ENCODE measurements at regions not wholly inside any gene's neighbourhood (a gene's known extent, or its start where the extent isn't known, plus 50 kb on each side); places are given as distances from the start of the nearest gene placed in this dataset.

GRCh38 chr16:66079671-66080334 is 286.7 kb upstream of the CDH5 start:
- Histone ChIP-seq H3K4me3 (no peak overlapping the region), H3K9me3 (no peaks in the 10 kb centered on the region), H3K36me3 (no peaks in the 10 kb centered on the region), H3K27me3 (no peaks in the 10 kb centered on the region), H3K4me1 (peaks cover 8% of the 10 kb centered on the region), H3K27ac (no peak overlapping the region)
- TF ChIP-seq EP300 (IDR thresholded peaks at IDR 0.05) = no peak
- TF ChIP-seq, protein P1, sequence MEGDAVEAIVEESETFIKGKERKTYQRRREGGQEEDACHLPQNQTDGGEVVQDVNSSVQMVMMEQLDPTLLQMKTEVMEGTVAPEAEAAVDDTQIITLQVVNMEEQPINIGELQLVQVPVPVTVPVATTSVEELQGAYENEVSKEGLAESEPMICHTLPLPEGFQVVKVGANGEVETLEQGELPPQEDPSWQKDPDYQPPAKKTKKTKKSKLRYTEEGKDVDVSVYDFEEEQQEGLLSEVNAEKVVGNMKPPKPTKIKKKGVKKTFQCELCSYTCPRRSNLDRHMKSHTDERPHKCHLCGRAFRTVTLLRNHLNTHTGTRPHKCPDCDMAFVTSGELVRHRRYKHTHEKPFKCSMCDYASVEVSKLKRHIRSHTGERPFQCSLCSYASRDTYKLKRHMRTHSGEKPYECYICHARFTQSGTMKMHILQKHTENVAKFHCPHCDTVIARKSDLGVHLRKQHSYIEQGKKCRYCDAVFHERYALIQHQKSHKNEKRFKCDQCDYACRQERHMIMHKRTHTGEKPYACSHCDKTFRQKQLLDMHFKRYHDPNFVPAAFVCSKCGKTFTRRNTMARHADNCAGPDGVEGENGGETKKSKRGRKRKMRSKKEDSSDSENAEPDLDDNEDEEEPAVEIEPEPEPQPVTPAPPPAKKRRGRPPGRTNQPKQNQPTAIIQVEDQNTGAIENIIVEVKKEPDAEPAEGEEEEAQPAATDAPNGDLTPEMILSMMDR (IDR thresholded peaks at IDR 0.05) = no peak
- TF ChIP-seq POLR2AphosphoS5 (IDR thresholded peaks at IDR 0.05) = no peak
- no peak for TF ChIP-seq POLR2A (IDR thresholded peaks at IDR 0.05)
- DNase-seq (ENCODE audit: low spot score in 2 of 2) = no peak
- 74% methylated on average over 5 of the region's 5 CpGs for WGBS

DNA sequence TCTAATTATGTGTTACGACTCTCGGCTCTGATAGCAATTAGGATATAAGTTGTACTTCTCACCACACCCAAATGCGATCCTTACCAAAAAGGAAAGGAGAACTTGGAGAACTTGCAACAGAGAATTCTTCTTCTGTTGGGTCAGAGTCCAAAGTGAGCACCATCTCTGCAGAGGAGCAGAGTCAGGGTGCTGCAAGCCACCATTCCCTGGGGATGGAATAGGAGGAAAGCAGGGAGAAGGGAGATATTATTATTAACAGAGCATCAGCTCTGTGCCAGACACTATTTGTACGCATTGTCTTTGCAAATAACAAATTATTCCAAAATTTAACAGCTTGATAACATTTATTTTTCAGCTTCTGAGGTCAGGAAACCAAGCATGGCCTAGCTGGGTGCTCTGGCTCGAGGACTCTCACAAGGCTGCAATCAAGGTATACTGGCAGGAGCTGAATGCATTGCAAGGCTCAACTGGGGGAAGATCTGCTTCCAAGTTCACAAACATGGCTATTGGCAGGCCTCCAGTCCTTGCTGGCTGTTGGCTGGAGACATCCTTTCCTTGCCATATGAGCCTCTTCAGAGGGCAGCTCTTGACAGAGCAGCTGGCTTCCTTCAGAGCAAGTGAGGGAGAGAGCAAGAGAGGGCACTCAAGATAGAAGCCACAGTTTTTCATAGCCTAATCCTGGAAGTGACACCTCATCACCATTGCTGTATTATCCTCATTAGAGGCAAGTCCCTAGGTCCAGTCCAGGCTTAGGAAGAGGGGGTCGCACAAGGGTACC is 296.2 kb upstream of the CDH5 start:
- no peak for TF ChIP-seq EP300 (IDR thresholded peaks at IDR 0.05)
- TF ChIP-seq POLR2A (IDR thresholded peaks at IDR 0.05) = no peak
- TF ChIP-seq, protein P1 (IDR thresholded peaks at IDR 0.05) = no peak
- TF ChIP-seq POLR2AphosphoS5 (IDR thresholded peaks at IDR 0.05) = no peak
- no peaks in the 10 kb centered on the region for H3K27me3 ChIP-seq
- no peak overlapping the region for H3K4me3 ChIP-seq
- H3K27ac ChIP-seq = no peak overlapping the region
- peak in 1 of 2 donors; percentile 69 for DNase-seq (ENCODE audit: low spot score in 2 of 2)
- no peaks in the 10 kb centered on the region for H3K9me3 ChIP-seq
- 73% methylated on average over 5 of the region's 6 CpGs for WGBS
- H3K4me1 ChIP-seq = peaks cover 14% of the 10 kb centered on the region
- H3K36me3 ChIP-seq = no peaks in the 10 kb centered on the region

DNA sequence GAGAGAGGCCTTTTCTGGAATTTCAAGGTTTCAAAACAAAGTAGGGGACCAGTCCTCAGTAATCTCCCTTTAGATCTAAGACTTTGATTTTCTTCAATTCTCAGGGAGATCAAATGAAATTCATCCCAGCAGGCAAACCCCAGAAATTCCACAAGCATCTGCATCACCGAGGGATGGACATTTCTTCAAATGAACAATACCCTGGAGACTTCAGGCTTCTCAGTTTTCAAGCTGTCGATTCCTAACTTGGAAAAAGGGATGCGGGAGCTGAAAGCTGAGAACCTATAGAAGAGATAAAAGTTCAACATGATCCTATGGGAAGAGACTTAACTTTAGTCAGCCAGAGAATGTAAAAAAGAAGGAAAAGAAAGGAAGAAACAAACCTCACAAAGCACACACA is 296.9 kb upstream of the CDH5 start:
- no peaks in the 10 kb centered on the region for H3K36me3 ChIP-seq
- H3K27ac ChIP-seq = no peak overlapping the region
- TF ChIP-seq, protein P1 (IDR thresholded peaks at IDR 0.05) = no peak
- TF ChIP-seq POLR2A (IDR thresholded peaks at IDR 0.05) (no peak), EP300 (IDR thresholded peaks at IDR 0.05) (no peak), POLR2AphosphoS5 (IDR thresholded peaks at IDR 0.05) (no peak)
- H3K27me3 ChIP-seq = no peaks in the 10 kb centered on the region
- DNase-seq (ENCODE audit: low spot score in 2 of 2) = no peak
- H3K4me1 ChIP-seq = peaks cover 14% of the 10 kb centered on the region
- H3K9me3 ChIP-seq = no peaks in the 10 kb centered on the region
- no peak overlapping the region for H3K4me3 ChIP-seq
- 58% methylated on average over 3 of the region's 3 CpGs for WGBS

DNA sequence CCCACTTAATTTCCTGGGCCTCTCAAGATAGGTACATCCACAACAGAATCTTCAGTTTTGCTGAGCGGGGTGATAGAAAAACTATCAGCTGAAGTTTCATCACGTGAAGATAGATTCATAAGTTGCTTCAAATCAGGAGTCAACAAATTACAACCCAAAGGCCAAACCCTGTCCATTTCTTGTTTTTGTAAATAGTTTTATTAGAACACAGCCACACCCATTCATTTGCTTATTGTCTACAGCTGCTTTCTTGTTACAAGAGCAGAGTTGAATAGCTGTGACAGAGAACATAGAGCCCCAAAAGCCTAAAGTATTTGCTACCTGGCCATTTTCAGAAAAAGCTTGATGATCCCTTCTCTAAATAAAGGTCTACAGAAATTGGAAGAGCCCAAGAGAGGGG is 300.1 kb upstream of the CDH5 start:
- no peaks in the 10 kb centered on the region for H3K36me3 ChIP-seq
- no peak for DNase-seq (ENCODE audit: low spot score in 2 of 2)
- H3K4me3 ChIP-seq = no peak overlapping the region
- H3K27ac ChIP-seq = peak overlapping the region; percentile 53
- no peaks in the 10 kb centered on the region for H3K9me3 ChIP-seq
- H3K27me3 ChIP-seq = no peaks in the 10 kb centered on the region
- TF ChIP-seq EP300 (IDR thresholded peaks at IDR 0.05) (no peak), POLR2AphosphoS5 (IDR thresholded peaks at IDR 0.05) (no peak), POLR2A (IDR thresholded peaks at IDR 0.05) (no peak)
- TF ChIP-seq, protein P1 (IDR thresholded peaks at IDR 0.05) = no peak
- peaks cover 14% of the 10 kb centered on the region for H3K4me1 ChIP-seq
- WGBS = 62% methylated on average over 2 of the region's 2 CpGs

DNA sequence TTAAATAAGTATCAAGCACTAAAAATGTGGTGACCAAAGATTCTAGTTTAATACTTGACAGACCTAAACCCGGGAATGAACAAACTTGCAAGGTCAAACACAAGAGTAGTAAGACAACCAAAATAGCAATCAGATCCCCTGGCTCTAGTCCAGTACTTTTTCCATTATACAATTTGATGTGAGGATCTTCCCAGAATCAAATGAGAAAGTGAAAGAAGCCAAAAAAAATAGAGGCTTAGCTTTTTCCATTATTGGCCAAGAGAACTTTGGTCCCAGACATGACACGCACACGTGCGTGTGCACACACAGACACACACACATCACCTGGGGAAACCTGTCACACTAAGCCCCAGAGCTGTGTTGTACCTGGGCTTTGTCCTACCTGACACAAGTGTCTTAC is 300.6 kb upstream of the CDH5 start:
- no peaks in the 10 kb centered on the region for H3K27me3 ChIP-seq
- H3K4me3 ChIP-seq = no peak overlapping the region
- no peak for TF ChIP-seq POLR2AphosphoS5 (IDR thresholded peaks at IDR 0.05)
- TF ChIP-seq EP300 (IDR thresholded peaks at IDR 0.05) = no peak
- TF ChIP-seq POLR2A (IDR thresholded peaks at IDR 0.05) = no peak
- no peak for DNase-seq (ENCODE audit: low spot score in 2 of 2)
- no peaks in the 10 kb centered on the region for H3K9me3 ChIP-seq
- H3K36me3 ChIP-seq = no peaks in the 10 kb centered on the region
- H3K27ac ChIP-seq = peak overlapping the region; percentile 53
- H3K4me1 ChIP-seq = peaks cover 14% of the 10 kb centered on the region
- WGBS = 59% methylated on average over 4 of the region's 4 CpGs

All from suprapubic skin (tissue), 4 donors.